GM03348 (cell line): ENCODE measurements at regions not wholly inside any gene's neighbourhood (a gene's known extent, or its start where the extent isn't known, plus 50 kb on each side); places are given as distances from the start of the nearest gene placed in this dataset.
A peak's percentile ranks its signal among the peaks of the same experiment; 100 is the strongest.

ENCODE experiments used
- DNase-seq: peaks from one replicate; pipeline ENCODE4 v3.0.0; 2012; ENCODE audit warnings: low spot score

GRCh38 chr2:40809156-40809555 is 357.3 kb upstream of the SLC8A1 start:
- DNase-seq = no peak

GRCh38 chr2:40814616-40815015 is 362.7 kb upstream of the SLC8A1 start:
- no peak for DNase-seq

GRCh38 chr2:40820319-40820718 is 368.4 kb upstream of the SLC8A1 start:
- DNase-seq = peak; percentile 13

GRCh38 chr2:40823478-40823877 is 371.6 kb upstream of the SLC8A1 start:
- no peak for DNase-seq

GRCh38 chr2:40824278-40824677 is 372.4 kb upstream of the SLC8A1 start:
- no peak for DNase-seq

GRCh38 chr2:40827392-40827791 is 375.5 kb upstream of the SLC8A1 start:
- no peak for DNase-seq

- no peak for DNase-seq
These were observed 379.5 kb upstream of the SLC8A1 start for GRCh38 chr2:40831321-40831873.

- no peak for DNase-seq
These were observed 390.0 kb upstream of the SLC8A1 start for GRCh38 chr2:40841856-40842255.

- no peak for DNase-seq
These were observed 392.7 kb upstream of the SLC8A1 start for GRCh38 chr2:40844353-40845277.

- DNase-seq = no peak
These were observed 399.8 kb upstream of the SLC8A1 start for GRCh38 chr2:40851661-40852060.

- no peak for DNase-seq
These were observed 407.7 kb upstream of the SLC8A1 start for GRCh38 chr2:40859617-40860016.

GRCh38 chr2:40867829-40868228 is 415.9 kb upstream of the SLC8A1 start:
- DNase-seq = no peak

- DNase-seq = no peak
These were observed 420.7 kb upstream of the SLC8A1 start for GRCh38 chr2:40872580-40872979.

- no peak for DNase-seq
These were observed 422.5 kb upstream of the SLC8A1 start for GRCh38 chr2:40874380-40874779.

- DNase-seq = no peak
These were observed 425.9 kb upstream of the SLC8A1 start for GRCh38 chr2:40877734-40878288.

GRCh38 chr2:40879305-40879704 is 427.4 kb upstream of the SLC8A1 start:
- no peak for DNase-seq

- no peak for DNase-seq
These were observed 434.2 kb upstream of the SLC8A1 start for GRCh38 chr2:40886100-40886499.

- no peak for DNase-seq
These were observed 434.8 kb upstream of the SLC8A1 start for GRCh38 chr2:40886655-40887054.

- no peak for DNase-seq
These were observed 444.5 kb upstream of the SLC8A1 start for GRCh38 chr2:40896358-40896757.

GRCh38 chr2:40914666-40915065 is 462.8 kb upstream of the SLC8A1 start:
- no peak for DNase-seq

- no peak for DNase-seq
These were observed 463.8 kb upstream of the SLC8A1 start for GRCh38 chr2:40915651-40916050.

- no peak for DNase-seq
These were observed 483.5 kb upstream of the SLC8A1 start for GRCh38 chr2:40935349-40935748.

- no peak for DNase-seq
These were observed 485.4 kb upstream of the SLC8A1 start for GRCh38 chr2:40937284-40937683.
